ENCODE measurements at regions not wholly inside any gene's neighbourhood (a gene's known extent, or its start where the extent isn't known, plus 50 kb on each side); places are given as distances from the start of the nearest gene placed in this dataset.

DNA sequence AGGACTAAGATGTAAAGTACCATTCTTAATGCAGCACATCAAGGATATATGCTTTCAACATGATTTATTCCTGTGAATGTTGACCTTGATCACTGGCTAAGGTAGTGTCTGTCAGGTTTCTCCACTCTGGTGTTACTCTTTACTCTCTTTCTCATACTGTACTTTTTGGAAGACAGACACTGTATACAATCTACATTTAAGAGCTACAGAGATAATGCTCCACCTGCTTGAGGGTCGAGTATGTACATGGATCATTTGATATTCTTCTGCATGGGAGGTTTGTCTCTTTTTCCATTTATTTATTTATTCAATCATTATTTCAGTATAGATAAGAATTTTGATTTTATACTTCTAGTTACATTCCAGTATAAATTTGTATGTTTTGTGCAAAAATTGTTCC, 199.5 kb upstream of the RGPD4 start:
- TF ChIP-seq, protein P1, sequence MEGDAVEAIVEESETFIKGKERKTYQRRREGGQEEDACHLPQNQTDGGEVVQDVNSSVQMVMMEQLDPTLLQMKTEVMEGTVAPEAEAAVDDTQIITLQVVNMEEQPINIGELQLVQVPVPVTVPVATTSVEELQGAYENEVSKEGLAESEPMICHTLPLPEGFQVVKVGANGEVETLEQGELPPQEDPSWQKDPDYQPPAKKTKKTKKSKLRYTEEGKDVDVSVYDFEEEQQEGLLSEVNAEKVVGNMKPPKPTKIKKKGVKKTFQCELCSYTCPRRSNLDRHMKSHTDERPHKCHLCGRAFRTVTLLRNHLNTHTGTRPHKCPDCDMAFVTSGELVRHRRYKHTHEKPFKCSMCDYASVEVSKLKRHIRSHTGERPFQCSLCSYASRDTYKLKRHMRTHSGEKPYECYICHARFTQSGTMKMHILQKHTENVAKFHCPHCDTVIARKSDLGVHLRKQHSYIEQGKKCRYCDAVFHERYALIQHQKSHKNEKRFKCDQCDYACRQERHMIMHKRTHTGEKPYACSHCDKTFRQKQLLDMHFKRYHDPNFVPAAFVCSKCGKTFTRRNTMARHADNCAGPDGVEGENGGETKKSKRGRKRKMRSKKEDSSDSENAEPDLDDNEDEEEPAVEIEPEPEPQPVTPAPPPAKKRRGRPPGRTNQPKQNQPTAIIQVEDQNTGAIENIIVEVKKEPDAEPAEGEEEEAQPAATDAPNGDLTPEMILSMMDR (IDR thresholded peaks at IDR 0.05; ENCODE audit: borderline replicate concordance, extremely low read depth, low read length, poor library complexity, severe bottlenecking) = no peak
- TF ChIP-seq EZH2 (IDR thresholded peaks at IDR 0.05; ENCODE audit: borderline replicate concordance, low read depth, low read length, severe bottlenecking) = no peak
